Suppressor macrophage (primary cell): ENCODE measurements at regions not wholly inside any gene's neighbourhood (a gene's known extent, or its start where the extent isn't known, plus 50 kb on each side); places are given as distances from the start of the nearest gene placed in this dataset.

Experiments used
- DNase-seq, 4 experiments: peaks; one replicate each; pipeline ENCODE4 v3.0.0-alpha.2; 2020 to 2022

DNA sequence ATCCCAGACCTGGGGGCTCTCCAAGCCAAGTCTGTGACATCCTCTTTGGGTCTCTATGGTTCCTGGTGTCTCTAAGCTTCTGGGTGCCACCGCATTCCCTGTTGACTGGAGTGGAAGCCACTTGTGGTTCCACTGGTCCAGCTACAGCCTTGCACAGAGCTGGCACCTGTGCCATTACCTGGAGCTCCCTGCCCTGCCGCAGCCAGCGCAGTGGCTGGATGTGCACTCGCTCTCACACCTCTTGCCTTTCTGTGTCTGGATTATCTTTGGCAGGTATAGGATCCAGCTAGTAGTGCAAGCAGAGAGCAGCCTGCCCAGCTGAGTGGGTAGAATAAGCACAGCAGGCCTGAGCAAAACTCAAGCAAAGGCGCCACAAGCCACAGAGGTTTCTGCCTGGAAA lies 1635.5 kb downstream of the OTOL1 start:
- no peak for DNase-seq

DNA sequence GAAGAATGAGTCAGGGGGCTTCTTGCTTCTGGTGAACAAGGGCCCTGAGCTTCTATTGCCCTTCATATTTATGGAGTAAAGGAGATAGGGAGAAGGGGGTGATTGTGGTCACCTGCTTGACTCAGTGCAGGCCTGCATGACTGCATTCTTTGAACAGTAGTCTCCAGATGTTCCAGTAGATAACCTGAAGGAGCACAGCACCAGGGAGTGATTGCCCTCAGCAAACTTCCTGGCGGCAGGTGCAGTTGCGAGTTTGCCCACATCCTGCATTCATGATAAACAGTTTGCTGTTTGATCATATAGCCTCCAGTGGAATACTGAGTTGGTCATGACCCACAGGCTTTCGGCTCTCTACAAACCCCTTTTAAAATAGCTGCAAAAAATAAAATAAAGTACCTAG lies 1632.7 kb downstream of the OTOL1 start:
- DNase-seq, result no peak

DNA sequence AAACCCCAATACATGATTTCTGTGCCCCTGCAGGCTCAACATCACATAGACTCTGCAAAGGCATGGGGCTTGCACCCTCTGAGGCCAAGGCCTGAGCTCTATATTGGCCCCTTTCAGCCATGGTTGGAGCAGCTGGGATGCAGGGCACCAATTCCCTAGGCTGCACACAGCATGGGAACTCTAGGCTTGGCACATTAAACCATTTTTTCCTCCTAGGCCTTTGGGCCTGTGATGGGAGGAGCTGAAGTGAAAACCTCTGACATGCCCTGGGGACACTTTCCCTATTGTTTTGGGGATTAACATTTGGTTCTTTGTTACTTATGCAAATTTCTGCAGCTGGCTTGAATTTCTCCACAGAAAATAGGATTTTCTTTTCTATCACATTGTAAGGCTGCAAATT lies 1629.5 kb downstream of the OTOL1 start:
- DNase-seq, result no peak
